ENCODE measurements at regions not wholly inside any gene's neighbourhood (a gene's known extent, or its start where the extent isn't known, plus 50 kb on each side); places are given as distances from the start of the nearest gene placed in this dataset.
A peak's percentile ranks its signal among the peaks of the same experiment; 100 is the strongest.

DNA sequence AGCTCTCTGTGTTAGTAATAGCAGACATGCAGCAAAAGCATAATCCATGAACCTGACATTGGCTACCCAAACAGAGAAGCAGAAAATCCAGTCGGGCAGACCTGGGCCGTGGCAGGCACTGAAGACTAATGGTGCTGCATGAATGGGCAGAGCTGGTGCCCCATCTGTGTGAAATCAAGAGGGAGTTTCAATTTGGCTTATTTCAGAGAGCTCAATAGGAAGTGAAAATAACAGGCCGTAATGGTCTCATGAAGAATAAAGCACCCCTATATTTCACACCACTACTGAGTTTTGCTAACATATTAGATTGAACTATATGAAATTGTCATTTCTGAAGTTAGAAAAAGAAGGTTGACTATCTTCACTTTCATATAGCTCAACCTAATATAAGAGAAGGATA lies 149.7 kb downstream of the ENC1 start (continued):
- peak; percentile 77; the same call in 1 of the 2 replicates for TF ChIP-seq FOXM1 (IDR thresholded peaks at IDR 0.05; ENCODE audit: low read depth, low read length)
- no peak; the same call in 1 of the 2 replicates for TF ChIP-seq ZNF384 (IDR thresholded peaks at IDR 0.05; ENCODE audit: borderline replicate concordance, low read depth, low read length)
- no peak for TF ChIP-seq SIN3A (IDR thresholded peaks at IDR 0.05; ENCODE audit: low read depth, low read length)
- TF ChIP-seq HDGF (IDR thresholded peaks at IDR 0.05) = no peak
- TF ChIP-seq SMAD5 (IDR thresholded peaks at IDR 0.05; ENCODE audit: low read depth) = no peak
- TF ChIP-seq MTA3 (IDR thresholded peaks at IDR 0.05; ENCODE audit: borderline replicate concordance, low read length) = peak; percentile 48; the same call in 1 of the 2 replicates
- TF ChIP-seq, protein P1, sequence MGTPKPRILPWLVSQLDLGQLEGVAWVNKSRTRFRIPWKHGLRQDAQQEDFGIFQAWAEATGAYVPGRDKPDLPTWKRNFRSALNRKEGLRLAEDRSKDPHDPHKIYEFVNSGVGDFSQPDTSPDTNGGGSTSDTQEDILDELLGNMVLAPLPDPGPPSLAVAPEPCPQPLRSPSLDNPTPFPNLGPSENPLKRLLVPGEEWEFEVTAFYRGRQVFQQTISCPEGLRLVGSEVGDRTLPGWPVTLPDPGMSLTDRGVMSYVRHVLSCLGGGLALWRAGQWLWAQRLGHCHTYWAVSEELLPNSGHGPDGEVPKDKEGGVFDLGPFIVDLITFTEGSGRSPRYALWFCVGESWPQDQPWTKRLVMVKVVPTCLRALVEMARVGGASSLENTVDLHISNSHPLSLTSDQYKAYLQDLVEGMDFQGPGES (IDR thresholded peaks at IDR 0.05) = no peak
- no peak for TF ChIP-seq ZZZ3 (IDR thresholded peaks at IDR 0.05; ENCODE audit: control insufficient read depth, insufficient read length, low read depth)
- TF ChIP-seq ETV6 (conservative IDR thresholded peaks at IDR 0.05 in 1 of 2, IDR thresholded peaks at IDR 0.05 in 1 of 2; ENCODE audit: borderline replicate concordance in 1 of 2, low read depth in 1 of 2) = peak in 1 of 2 experiments; percentile 65; a peak in 1 of 4 replicates
- TF ChIP-seq, protein P2, sequence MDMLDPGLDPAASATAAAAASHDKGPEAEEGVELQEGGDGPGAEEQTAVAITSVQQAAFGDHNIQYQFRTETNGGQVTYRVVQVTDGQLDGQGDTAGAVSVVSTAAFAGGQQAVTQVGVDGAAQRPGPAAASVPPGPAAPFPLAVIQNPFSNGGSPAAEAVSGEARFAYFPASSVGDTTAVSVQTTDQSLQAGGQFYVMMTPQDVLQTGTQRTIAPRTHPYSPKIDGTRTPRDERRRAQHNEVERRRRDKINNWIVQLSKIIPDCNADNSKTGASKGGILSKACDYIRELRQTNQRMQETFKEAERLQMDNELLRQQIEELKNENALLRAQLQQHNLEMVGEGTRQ (IDR thresholded peaks at IDR 0.05; ENCODE audit: borderline replicate concordance, low read depth, low read length) = no peak
- TF ChIP-seq YY1 (IDR thresholded peaks at IDR 0.05; ENCODE audit: low read depth, low read length) = no peak
- TF ChIP-seq, protein P3, sequence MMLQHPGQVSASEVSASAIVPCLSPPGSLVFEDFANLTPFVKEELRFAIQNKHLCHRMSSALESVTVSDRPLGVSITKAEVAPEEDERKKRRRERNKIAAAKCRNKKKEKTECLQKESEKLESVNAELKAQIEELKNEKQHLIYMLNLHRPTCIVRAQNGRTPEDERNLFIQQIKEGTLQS (IDR thresholded peaks at IDR 0.05; ENCODE audit: borderline replicate concordance, extremely low read depth, low read depth, low read length) = no peak
- no peak for TF ChIP-seq RB1 (IDR thresholded peaks at IDR 0.05; ENCODE audit: borderline replicate concordance)
- TF ChIP-seq EED (IDR thresholded peaks at IDR 0.05; ENCODE audit: low read depth) = peak; percentile 79
- peak; percentile 82; the same call in 1 of the 2 replicates for TF ChIP-seq CBX5 (IDR thresholded peaks at IDR 0.05; ENCODE audit: low read depth)
- TF ChIP-seq, protein P4, sequence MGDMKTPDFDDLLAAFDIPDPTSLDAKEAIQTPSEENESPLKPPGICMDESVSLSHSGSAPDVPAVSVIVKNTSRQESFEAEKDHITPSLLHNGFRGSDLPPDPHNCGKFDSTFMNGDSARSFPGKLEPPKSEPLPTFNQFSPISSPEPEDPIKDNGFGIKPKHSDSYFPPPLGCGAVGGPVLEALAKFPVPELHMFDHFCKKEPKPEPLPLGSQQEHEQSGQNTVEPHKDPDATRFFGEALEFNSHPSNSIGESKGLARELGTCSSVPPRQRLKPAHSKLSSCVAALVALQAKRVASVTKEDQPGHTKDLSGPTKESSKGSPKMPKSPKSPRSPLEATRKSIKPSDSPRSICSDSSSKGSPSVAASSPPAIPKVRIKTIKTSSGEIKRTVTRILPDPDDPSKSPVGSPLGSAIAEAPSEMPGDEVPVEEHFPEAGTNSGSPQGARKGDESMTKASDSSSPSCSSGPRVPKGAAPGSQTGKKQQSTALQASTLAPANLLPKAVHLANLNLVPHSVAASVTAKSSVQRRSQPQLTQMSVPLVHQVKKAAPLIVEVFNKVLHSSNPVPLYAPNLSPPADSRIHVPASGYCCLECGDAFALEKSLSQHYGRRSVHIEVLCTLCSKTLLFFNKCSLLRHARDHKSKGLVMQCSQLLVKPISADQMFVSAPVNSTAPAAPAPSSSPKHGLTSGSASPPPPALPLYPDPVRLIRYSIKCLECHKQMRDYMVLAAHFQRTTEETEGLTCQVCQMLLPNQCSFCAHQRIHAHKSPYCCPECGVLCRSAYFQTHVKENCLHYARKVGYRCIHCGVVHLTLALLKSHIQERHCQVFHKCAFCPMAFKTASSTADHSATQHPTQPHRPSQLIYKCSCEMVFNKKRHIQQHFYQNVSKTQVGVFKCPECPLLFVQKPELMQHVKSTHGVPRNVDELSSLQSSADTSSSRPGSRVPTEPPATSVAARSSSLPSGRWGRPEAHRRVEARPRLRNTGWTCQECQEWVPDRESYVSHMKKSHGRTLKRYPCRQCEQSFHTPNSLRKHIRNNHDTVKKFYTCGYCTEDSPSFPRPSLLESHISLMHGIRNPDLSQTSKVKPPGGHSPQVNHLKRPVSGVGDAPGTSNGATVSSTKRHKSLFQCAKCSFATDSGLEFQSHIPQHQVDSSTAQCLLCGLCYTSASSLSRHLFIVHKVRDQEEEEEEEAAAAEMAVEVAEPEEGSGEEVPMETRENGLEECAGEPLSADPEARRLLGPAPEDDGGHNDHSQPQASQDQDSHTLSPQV (IDR thresholded peaks at IDR 0.05) = no peak
- TF ChIP-seq, protein P5, sequence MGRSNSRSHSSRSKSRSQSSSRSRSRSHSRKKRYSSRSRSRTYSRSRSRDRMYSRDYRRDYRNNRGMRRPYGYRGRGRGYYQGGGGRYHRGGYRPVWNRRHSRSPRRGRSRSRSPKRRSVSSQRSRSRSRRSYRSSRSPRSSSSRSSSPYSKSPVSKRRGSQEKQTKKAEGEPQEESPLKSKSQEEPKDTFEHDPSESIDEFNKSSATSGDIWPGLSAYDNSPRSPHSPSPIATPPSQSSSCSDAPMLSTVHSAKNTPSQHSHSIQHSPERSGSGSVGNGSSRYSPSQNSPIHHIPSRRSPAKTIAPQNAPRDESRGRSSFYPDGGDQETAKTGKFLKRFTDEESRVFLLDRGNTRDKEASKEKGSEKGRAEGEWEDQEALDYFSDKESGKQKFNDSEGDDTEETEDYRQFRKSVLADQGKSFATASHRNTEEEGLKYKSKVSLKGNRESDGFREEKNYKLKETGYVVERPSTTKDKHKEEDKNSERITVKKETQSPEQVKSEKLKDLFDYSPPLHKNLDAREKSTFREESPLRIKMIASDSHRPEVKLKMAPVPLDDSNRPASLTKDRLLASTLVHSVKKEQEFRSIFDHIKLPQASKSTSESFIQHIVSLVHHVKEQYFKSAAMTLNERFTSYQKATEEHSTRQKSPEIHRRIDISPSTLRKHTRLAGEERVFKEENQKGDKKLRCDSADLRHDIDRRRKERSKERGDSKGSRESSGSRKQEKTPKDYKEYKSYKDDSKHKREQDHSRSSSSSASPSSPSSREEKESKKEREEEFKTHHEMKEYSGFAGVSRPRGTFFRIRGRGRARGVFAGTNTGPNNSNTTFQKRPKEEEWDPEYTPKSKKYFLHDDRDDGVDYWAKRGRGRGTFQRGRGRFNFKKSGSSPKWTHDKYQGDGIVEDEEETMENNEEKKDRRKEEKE (IDR thresholded peaks at IDR 0.05) = no peak
- no peak for TF ChIP-seq FOXK2 (IDR thresholded peaks at IDR 0.05)
- TF ChIP-seq KAT2A (conservative IDR thresholded peaks at IDR 0.05; ENCODE audit: control insufficient read depth, low read depth, low read length) = no peak
- TF ChIP-seq ASH2L (IDR thresholded peaks at IDR 0.05; ENCODE audit: borderline replicate concordance, low read depth) = no peak
- peak in 1 of 2 experiments; percentile 73; a peak in 2 of 4 replicates for TF ChIP-seq EP300 (IDR thresholded peaks at IDR 0.05; ENCODE audit: borderline replicate concordance in 1 of 2, control insufficient read depth in 1 of 2, low read depth in 2 of 2, low read length in 2 of 2)
- TF ChIP-seq ZNF24 (IDR thresholded peaks at IDR 0.05) = no peak
